GM23248 (cell line): ENCODE measurements at regions not wholly inside any gene's neighbourhood (a gene's known extent, or its start where the extent isn't known, plus 50 kb on each side); places are given as distances from the start of the nearest gene placed in this dataset.
A peak's percentile ranks its signal among the peaks of the same experiment; 100 is the strongest.

Experiments used
- DNase-seq: peaks from one replicate; pipeline ENCODE4 v3.0.0-alpha.2; 2015
- H2AFZ ChIP-seq: fragments of 200-600 bp; sonication (generic); 2 replicates; pipeline ENCODE4 v1.6.1; 2016; ENCODE audit warnings: antibody characterized with exemption
- H3F3A ChIP-seq: fragments of 200-600 bp; sonication (generic); 2 replicates; pipeline ENCODE4 v1.6.1; 2016; ENCODE audit warnings: mild to moderate bottlenecking, antibody characterized with exemption, mixed run types; ENCODE audit not compliant: insufficient read depth
- H3K27ac ChIP-seq: fragments of 200-600 bp; sonication (generic); 2 replicates; pipeline ENCODE4 v1.5.1; 2016; ENCODE audit warnings: mild to moderate bottlenecking
- H3K27me3 ChIP-seq: fragments of 200-600 bp; sonication (generic); replicated peaks from 2 replicates; pipeline ENCODE4 v1.6.1; 2016; ENCODE audit warnings: mild to moderate bottlenecking; ENCODE audit not compliant: insufficient read depth
- H3K36me3 ChIP-seq: fragments of 200-600 bp; sonication (generic); 2 replicates; pipeline ENCODE4 v1.6.1; 2016; ENCODE audit warnings: low read depth, mild to moderate bottlenecking
- H3K4me1 ChIP-seq: fragments of 200-600 bp; sonication (generic); 2 replicates; pipeline ENCODE4 v1.6.1; 2016; ENCODE audit warnings: mild to moderate bottlenecking; ENCODE audit not compliant: insufficient read depth
- H3K4me2 ChIP-seq: fragments of 200-600 bp; sonication (generic); one replicate; pipeline ENCODE4 v1.6.1; 2016; ENCODE audit warnings: mild to moderate bottlenecking; ENCODE audit not compliant: unreplicated experiment
- H3K4me3 ChIP-seq: fragments of 200-600 bp; sonication (generic); 2 replicates; pipeline ENCODE4 v1.5.1; 2016; ENCODE audit warnings: mild to moderate bottlenecking
- H3K79me2 ChIP-seq: fragments of 200-600 bp; sonication (generic); 2 replicates; pipeline ENCODE4 v1.6.1; 2016; ENCODE audit warnings: mild to moderate bottlenecking; ENCODE audit not compliant: insufficient read depth
- H3K9ac ChIP-seq: fragments of 200-600 bp; sonication (generic); 2 replicates; pipeline ENCODE4 v1.6.1; 2016; ENCODE audit warnings: mild to moderate bottlenecking
- H3K9me2 ChIP-seq: fragments of 200-600 bp; sonication (generic); 2 replicates; pipeline ENCODE4 v1.6.1; 2016; ENCODE audit warnings: mixed run types, mild to moderate bottlenecking, moderate library complexity; ENCODE audit not compliant: insufficient read depth
- H3K9me3 ChIP-seq: fragments of 200-600 bp; sonication (generic); one replicate; pipeline ENCODE4 v1.6.1; 2017; ENCODE audit warnings: low read depth
- H4K20me1 ChIP-seq: fragments of 200-600 bp; sonication (generic); 2 replicates; pipeline ENCODE4 v1.6.0; 2016; ENCODE audit not compliant: insufficient read depth
- EZH2 ChIP-seq: fragments of 200-600 bp; sonication (generic); IDR thresholded peaks from 2 replicates; pipeline ENCODE4 v1.6.1; 2018; ENCODE audit warnings: antibody characterized with exemption, mild to moderate bottlenecking; ENCODE audit not compliant: insufficient read depth, poor library complexity, severe bottlenecking
- EZH2phosphoT487 ChIP-seq: fragments of 200-600 bp; sonication (generic); IDR thresholded peaks from 2 replicates; pipeline ENCODE4 v1.6.1; 2018; ENCODE audit warnings: antibody characterized with exemption, moderate library complexity, mild to moderate bottlenecking, low read depth; ENCODE audit not compliant: insufficient read depth
- WGBS, 2 experiments: methylation state at CpG; one replicate each; pipeline ENCODE4 v1.1.6; 2015 to 2017; ENCODE audit warnings: low lambda C conversion rate in 2 of 2, low coverage in 1 of 2; ENCODE audit errors: missing lambda C conversion rate in 2 of 2; 5-methylcytosine and 5-hydroxymethylcytosine counted together
- in situ Hi-C: fragments of 300-500 bp; cut with MboI; formaldehyde crosslinking; loops from 2 replicates; pipeline ENCODE4 v1.15.0; 2020

- no peaks in the 10 kb centered on the region for H3K36me3 ChIP-seq
- H3F3A ChIP-seq = peaks cover 20% of the 10 kb centered on the region
- in situ Hi-C loops = no loop called here
- H3K4me2 ChIP-seq = no peak overlapping the region
- WGBS, 2 experiments = 64 to 67% methylated on average over 3 of the region's 3 CpGs
- no peak for TF ChIP-seq EZH2phosphoT487
- no peak for TF ChIP-seq EZH2
- no peaks in the 10 kb centered on the region for H3K27me3 ChIP-seq
- H2AFZ ChIP-seq = no peak overlapping the region
- H3K4me3 ChIP-seq = no peak overlapping the region
- H3K9me2 ChIP-seq = no peaks in the 10 kb centered on the region
- H3K79me2 ChIP-seq = no peaks in the 10 kb centered on the region
- H3K4me1 ChIP-seq = peaks cover 27% of the 10 kb centered on the region
- H3K9ac ChIP-seq = no peak overlapping the region
- H3K9me3 ChIP-seq = no peaks in the 10 kb centered on the region
- DNase-seq = no peak
- H3K27ac ChIP-seq = no peak overlapping the region
- H4K20me1 ChIP-seq = no peaks in the 10 kb centered on the region
Measured at GRCh38 chr11:19395050-19395449, 154.3 kb upstream of the E2F8 start.

GRCh38 chr11:19394525-19395016 is 153.8 kb upstream of the E2F8 start:
- H2AFZ ChIP-seq = no peak overlapping the region

GRCh38 chr11:19393941-19394340 is 153.2 kb upstream of the E2F8 start:
- H3K27me3 ChIP-seq = no peaks in the 10 kb centered on the region
- peaks cover 12% of the 10 kb centered on the region for H3F3A ChIP-seq
- H3K4me1 ChIP-seq = peaks cover 17% of the 10 kb centered on the region
- peak overlapping the region; percentile 7; the same call in 1 of the 2 replicates for H3K27ac ChIP-seq
- no peaks in the 10 kb centered on the region for H4K20me1 ChIP-seq
- in situ Hi-C loops = no loop called here
- H3K9me3 ChIP-seq = no peaks in the 10 kb centered on the region
- peak; percentile 77 for DNase-seq
- 21 to 24% methylated on average over 1 of the region's 1 CpG for WGBS, 2 experiments
- H3K79me2 ChIP-seq = no peaks in the 10 kb centered on the region
- TF ChIP-seq EZH2phosphoT487 (no peak), EZH2 (no peak)
- peak overlapping the region; percentile 15; the same call in 1 of the 2 replicates for H2AFZ ChIP-seq
- no peak overlapping the region for H3K4me3 ChIP-seq
- no peaks in the 10 kb centered on the region for H3K36me3 ChIP-seq
- no peak overlapping the region for H3K9ac ChIP-seq
- no peaks in the 10 kb centered on the region for H3K9me2 ChIP-seq
- peak overlapping the region; percentile 13 for H3K4me2 ChIP-seq

More at GRCh38 chr11:19394525-19395016, 153.8 kb upstream of the E2F8 start:
- H3K27me3 ChIP-seq = no peaks in the 10 kb centered on the region
- H3K4me3 ChIP-seq = no peak overlapping the region
- WGBS, 2 experiments = 83 to 91% methylated on average over 5 of the region's 5 CpGs
- no peaks in the 10 kb centered on the region for H3K79me2 ChIP-seq
- H3K9me3 ChIP-seq = no peaks in the 10 kb centered on the region
- no peaks in the 10 kb centered on the region for H3K9me2 ChIP-seq
- H3K27ac ChIP-seq = peak overlapping the region; percentile 7; the same call in 1 of the 2 replicates
- H3K4me1 ChIP-seq = peaks cover 23% of the 10 kb centered on the region
- no peak for DNase-seq
- no peaks in the 10 kb centered on the region for H3K36me3 ChIP-seq
- peaks cover 19% of the 10 kb centered on the region for H3F3A ChIP-seq
- no peak overlapping the region for H3K9ac ChIP-seq
- no peaks in the 10 kb centered on the region for H4K20me1 ChIP-seq
- no peak overlapping the region for H3K4me2 ChIP-seq
- in situ Hi-C loops = no loop called here
- TF ChIP-seq EZH2phosphoT487 (no peak), EZH2 (no peak)

GRCh38 chr11:19392847-19393518 is 152.2 kb upstream of the E2F8 start:
- H3K4me2 ChIP-seq = no peak overlapping the region
- in situ Hi-C loops = no loop called here
- H3F3A ChIP-seq = peaks cover 5% of the 10 kb centered on the region
- no peaks in the 10 kb centered on the region for H4K20me1 ChIP-seq
- no peaks in the 10 kb centered on the region for H3K27me3 ChIP-seq
- no peak overlapping the region for H3K9ac ChIP-seq
- no peak overlapping the region for H2AFZ ChIP-seq
- WGBS, 2 experiments = 95% methylated on average over 3 of the region's 3 CpGs
- DNase-seq = no peak
- H3K36me3 ChIP-seq = no peaks in the 10 kb centered on the region
- no peaks in the 10 kb centered on the region for H3K79me2 ChIP-seq
- peaks cover 9% of the 10 kb centered on the region for H3K4me1 ChIP-seq
- no peak overlapping the region for H3K4me3 ChIP-seq
- no peaks in the 10 kb centered on the region for H3K9me3 ChIP-seq
- H3K27ac ChIP-seq = no peak overlapping the region
- TF ChIP-seq EZH2phosphoT487 (no peak), EZH2 (no peak)
- H3K9me2 ChIP-seq = no peaks in the 10 kb centered on the region
